ENCODE measurements at regions not wholly inside any gene's neighbourhood (a gene's known extent, or its start where the extent isn't known, plus 50 kb on each side); places are given as distances from the start of the nearest gene placed in this dataset.
"Not testable (repeated sequence)": the region's sequence is repeated elsewhere in the genome, so short reads cannot be mapped to it uniquely, and the experiment has no call there.

DNA sequence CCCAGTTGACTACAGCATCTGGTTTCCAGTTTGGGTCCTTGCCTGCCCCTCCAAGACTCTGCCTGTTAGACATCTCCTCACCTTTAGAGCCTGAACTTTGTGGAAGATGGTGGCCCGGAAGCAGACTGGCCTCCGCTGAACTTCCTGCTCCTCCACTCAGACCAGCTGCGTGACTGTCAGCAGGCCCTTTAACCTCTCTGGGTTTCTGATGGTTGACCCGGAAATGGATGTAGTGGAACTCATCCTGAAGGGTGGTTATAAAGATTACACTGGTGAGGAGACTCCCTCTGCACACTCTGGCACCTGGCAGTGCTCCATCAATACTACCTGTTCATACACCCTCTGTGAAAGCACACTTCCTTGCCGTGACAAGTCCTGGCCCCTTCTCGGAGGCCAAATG, 151.9 kb upstream of the TLE3 start:
- no peak for DNase-seq (ENCODE audit: low read depth)

DNA sequence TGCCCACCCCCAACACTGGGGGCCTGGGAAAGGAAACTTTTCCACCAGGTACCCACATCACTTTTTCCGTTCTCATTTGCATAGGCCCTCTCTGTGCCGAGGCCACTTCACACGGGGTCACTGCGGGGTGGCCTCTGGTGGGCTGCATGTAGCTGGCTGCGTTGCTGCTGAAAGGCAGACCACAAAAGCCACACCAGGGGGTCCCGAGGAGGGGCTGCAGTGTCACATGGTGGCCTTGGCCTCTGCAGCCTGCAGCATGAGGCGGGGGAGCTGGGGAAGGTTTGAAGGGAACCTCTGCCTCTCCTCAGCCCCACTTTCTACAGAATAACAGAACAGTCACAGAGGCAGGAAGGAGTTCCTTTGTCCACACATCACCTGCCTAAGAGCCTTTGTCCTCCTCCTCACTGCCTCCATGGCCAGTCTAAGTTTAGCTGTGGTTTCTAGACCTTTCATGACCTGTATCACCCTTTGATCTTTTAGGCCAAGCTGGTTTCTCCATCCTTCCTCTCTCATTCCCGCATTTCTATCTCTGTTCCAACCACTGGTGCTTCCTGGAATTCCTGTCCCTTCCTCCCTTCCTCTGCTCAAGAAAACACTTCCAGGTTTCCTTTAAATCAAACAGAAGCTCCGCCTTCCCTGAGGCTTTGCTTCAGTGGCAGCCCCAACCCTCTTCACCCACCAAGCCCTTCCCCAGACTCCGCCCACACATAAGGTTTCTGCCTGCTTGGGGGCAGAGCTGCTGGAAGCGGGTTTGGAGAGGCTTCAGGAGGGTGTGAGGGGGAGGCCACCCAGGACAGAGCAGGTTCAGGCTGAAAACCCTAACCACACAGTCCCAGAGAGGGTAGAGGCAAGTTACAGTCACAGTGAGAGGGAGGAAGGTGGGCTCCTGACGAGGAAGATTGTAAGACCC, 150.7 kb upstream of the TLE3 start:
- no peak for DNase-seq (ENCODE audit: low read depth)

DNA sequence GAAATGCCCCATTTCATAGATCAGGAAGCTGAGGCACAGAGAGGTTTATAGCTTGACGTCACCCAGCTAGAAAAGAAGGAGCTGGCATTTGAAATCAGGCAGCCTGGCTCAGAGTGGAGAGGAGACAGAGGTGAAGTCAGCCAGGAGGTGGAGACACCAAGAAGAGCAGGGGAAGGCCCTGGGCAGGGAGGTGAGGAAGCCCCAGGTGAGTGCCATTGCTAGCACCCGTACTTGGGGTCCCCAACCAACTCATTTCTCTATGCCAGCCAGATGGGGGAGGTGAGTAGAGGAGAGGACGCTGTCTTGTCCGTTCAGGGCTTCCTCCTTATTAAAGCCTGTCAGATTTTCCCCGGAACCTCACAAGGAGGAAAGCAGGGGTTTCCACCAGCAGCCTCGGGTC, 149.6 kb upstream of the TLE3 start:
- no peak for DNase-seq (ENCODE audit: low read depth)

DNA sequence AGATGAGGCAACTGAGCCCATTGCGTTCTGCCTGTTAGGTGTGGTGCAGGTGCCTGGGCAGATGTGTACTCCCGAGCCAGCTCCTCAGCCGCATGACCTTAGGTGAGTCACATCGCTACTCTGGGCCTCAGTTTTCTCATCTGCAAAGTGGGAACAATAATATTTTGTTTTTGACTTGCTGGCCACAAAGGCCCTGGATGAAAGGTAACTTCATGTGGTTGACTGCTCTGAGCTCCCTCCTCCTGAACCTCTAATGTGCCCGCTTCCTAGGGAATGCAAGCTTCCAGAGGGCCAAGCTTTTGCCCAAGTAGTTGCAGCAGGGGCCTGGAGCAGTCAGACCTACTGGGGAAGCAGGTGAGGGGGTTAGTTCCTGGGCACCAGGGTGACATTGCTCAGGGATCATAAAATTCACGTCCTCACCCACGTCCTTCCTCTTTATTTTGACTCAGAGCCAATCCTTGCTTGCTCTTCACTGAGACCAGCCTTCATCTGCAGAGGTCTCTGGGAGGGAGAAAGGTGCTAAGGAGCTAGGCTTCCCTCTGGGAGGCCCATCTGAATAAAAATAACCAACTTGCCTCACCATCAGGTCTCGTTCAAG, 149.0 kb upstream of the TLE3 start:
- no peak for DNase-seq (ENCODE audit: low read depth)

DNA sequence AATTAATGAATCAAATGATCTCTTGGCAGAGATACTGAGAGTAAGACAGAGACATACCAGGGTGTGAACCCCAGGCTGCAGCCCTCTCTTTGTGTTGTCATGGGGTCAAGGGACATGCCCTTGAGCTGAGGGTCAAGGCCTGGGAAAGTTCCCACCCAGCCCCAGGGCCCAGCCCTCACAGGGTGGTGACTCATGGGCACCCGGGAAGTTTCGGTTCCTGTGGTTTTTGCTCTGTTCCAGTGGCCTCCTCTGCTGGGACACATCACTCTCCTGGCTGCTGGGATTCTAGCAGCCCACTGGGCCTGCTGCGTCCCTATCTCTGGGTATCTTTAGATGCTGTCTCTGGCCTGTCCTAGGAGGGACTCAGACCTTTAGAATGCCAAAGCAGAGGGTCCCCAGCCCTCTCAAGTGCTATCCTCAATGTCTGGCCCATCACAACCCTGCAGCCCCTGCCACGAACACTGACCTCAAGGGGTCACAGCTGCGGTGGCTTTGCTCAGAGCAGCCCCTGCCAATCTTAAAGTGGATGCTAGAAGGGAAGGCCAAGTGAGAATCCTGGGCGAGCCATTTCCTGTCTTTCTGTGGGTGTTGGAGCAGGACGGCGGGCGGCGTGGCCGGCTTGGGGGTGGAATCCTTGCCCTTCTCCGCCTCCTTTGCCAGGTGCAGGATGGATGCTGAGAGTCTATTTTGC, 148.4 kb upstream of the TLE3 start:
- peak; percentile 79 for DNase-seq (ENCODE audit: low read depth)

DNA sequence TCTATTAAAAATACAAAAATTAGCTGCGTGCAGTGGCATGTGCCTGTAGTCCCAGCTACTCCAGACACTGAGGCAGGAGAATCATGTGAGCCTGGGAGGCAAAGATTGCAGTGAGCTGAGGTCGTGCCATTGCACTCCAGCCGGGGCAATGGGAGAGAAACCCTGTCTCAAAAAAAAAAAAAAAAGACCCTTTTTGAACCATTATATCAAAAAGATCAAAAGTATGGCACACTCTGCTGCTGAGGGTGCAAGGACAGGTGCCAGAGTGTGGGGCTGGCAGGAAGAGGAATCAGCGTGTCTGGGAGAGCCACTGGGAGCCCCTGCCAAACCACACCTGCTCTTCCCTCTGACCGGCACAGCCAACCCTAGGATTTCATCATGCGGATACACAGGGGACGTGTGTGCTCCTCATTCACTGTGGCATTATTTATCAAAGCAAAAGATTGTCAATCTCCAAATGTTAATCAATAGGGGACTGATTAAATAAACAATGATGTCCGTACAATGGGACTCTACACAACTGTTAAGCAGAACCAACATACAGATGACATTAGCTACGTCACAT, 147.3 kb upstream of the TLE3 start:
- no peak for DNase-seq (ENCODE audit: low read depth)

DNA sequence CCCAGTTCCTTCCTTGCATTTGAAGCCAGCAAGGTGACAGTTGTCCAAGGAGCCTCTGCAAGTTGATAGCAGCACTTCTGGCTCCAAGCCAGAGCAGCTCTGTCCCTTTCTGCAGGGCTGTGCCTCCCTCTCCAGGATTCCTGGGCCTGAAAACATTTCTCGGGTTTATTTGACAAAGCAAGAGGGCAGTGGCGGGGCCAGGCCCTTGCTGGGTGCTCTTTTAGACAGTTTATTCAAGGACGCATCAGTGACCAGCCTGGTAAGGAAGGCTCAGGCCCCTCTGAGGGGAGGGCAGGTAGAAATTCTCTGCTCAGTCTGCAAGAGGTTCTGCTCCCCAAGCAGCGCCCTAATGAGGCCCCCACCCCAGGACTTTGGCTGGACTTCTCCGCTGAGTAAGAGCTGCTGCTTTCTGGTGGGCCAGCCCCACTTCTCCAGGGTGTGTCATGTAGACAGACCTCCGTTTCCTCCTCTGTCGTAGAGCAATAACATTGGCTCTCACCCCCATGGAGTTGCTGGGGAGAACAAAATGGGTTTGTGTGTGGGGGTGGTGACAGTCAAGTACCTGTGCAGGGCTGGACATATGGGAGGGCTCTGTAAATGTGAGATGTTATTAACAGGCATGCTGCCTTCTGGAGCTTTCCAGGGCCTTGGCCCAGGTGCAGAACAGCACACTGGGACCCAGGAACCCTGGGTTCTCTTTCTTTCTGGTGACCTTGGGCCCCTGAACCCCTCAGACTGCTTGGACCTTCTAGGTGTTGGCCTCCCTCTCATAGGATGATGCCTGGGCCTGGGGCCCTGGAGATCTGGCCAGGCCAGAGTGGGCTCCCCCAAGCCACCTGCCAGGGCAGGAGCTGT, 146.2 kb upstream of the TLE3 start:
- no peak for DNase-seq (ENCODE audit: low read depth)

DNA sequence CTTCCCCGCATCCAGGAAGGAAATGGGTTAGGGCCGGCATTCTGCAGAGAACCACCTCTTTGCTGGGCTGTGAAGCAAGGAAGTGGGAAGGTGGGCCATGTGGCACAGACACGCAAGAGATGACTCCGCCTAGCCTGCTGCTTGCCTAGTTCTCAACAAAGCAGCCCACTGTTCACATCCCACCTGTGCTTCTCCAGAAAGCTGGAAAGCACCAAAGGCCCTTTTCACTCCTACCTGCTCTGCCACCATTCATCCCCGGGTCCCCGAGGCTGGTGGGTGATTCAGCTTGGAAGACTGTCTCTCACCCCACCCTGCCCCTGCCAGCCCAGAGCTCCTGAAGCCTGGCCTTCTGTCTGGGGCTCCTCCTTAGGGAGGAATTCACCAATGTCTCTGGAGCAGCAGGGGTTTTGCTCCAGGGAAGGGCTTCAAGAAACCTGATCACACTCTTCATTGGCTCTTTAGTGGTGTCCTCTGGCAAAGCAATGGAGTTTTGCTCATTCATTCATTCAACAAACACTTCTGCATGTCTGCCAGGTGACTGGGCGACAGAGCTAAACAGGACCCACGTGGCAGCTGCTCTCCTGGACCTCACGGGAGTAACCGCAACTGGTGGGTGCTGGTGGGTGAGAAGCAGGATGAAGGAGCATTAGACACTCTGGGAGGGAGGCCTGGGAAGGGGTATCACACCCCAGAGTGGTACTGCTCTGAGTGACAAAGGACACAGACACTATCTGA, 145.4 kb upstream of the TLE3 start:
- DNase-seq (ENCODE audit: low read depth): no peak

DNA sequence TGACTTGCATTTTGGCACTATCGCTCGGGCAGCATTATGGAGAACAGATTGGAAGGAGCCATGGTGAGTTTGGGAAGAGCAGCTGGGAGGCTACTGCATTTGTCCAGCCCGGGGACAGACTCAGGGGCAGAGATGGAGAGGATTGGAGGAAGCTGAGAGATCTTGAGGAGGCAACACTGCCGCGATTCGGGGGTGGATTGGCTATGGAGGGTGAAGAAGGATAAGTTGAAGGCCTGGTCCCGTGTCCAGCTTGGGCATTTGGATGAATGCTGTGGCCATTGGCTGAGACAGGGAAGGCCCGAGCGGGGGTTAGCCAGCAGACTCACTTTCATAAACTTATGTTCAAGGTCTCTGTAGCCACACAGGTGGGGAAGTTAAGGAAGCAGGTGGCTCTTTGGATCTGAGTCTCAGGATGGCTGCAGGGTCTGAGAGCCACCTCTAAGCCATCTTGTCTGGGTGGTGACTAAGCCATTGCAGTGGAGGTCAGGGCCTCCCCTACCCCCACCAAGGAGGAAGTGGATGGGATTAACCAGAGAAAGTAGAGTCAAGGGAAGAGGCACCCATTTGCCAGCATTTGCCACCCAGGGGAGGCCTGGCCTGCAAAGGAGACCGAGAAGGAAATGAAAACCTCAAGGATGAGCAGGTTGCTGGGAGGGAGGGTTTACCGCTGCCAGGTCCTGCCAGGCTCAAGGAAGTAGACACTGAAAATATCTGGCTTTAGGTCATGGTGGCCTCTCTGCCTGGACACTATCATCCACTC, 144.0 kb upstream of the TLE3 start:
- DNase-seq (ENCODE audit: low read depth): no peak

DNA sequence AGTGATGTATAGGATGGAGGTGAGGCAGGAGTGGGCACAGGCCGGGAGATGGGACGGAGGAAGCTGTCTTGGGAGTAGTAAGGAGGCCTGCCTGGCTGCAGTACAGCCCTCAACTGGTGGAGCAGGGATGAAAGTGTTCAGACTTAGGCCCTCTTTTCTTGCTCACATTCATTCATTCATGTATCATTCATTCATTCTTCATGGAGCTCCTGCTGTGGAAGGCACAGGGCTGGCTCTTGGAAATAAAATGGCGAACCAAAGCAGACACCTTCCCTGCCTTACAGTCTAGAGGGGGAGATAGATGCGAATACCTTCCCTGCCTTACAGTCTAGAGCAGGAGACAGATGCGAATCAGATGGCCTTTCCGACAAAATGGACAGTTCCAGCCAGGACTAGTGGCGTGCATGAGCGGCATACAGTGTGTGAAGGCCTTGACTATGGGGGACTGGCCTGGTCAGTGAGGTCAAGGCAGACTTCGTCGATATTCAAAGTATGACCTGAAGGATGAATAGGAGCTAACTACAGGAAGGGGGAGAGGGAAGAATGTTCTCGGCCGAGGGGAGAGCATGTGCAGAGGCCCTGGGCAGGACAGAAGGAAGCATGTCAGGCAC, 143.2 kb upstream of the TLE3 start:
- no peak for DNase-seq (ENCODE audit: low read depth)

DNA sequence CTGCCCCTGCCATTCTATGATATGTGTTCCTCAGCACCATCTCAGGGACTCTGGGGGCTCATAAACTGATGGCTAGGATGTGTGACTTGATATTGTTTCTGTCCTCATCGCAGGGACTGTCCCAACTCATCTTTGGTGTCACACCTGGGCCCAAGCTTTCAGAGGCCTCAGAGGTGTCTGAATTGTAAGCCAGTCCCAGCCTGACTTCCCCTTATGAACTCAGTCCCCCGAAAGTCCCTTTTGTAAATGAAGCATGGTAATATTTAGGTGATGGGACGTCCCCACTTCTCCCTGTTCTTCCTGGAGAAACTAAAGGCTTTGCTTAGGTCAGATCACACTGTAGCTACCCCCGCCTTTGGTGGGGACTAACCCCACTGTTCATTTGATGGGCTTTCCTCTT, 142.4 kb upstream of the TLE3 start:
- no peak for DNase-seq (ENCODE audit: low read depth)

DNA sequence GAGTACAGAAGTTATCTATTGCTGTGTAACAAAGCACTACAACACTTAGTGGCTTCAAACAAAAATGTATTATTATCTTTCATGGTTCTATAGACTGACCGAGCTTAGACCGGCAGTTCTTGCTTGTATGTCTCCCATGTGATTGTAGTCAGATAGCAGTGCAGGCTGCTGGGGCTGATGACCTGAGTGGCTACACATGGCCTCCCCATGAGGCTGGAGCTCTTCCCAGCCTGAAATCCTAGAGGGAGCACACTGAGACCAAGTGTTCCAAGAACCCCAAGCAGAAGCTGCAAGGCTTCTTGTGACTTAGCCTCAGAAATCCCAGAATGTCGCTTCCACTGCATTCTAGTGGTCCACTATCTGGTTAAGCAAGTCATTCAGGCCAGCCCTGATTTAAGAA, 141.2 kb upstream of the TLE3 start:
- no peak for DNase-seq (ENCODE audit: low read depth)

DNA sequence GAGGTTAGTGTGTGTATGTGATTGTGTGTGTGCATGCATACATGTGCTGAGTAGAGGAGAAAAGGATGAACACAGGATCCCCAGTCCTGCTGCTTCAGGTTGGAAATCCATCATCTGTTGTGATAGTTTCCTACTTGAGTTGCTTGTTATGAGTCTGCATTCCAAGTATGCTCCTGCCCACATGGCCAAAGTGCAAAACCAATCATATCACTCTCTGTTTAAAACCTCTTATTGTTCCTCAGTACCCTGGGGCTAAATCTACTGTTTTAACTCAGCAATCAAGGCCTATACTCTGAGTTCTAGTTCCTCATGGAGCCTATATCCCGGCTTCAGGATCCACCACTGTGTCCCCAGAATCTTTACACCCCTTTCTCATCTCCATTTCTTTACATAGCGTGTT, 139.9 kb upstream of the TLE3 start:
- DNase-seq (ENCODE audit: low read depth): no peak

DNA sequence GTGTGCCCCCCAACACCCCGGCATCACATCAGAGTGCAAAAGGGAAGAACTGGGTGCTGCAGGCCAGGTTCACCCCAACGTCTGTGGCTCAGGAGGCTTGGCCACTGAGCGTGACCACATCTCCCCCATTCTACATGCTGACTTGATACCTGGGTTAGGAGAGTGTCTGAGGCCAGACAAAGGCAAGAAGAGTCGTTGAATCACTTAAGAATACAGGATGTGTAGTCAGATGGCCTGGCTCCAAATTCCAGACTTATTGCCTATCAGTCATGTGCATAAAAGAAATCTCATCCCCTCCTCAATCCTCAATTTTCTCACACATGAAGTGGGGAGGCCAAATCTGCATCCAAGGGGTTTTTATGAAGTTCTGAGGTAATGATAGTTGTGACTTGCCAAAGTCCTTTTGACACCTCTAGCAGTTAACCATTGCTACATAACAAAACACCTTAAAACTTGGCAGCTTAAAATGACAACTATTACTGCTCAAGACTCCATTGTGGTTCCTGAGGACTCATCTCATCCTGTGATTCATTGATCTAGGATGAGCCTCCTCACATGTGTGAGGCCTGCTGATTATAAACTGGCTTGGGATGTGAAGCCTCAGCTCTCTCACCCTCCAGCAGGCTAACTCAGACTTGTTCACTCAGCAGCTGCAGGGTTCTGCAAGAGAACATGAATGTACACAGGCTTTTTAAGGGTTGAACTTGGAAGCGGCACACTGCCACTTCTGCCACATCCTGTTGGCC, 138.8 kb upstream of the TLE3 start:
- DNase-seq (ENCODE audit: low read depth): peak; percentile 68

DNA sequence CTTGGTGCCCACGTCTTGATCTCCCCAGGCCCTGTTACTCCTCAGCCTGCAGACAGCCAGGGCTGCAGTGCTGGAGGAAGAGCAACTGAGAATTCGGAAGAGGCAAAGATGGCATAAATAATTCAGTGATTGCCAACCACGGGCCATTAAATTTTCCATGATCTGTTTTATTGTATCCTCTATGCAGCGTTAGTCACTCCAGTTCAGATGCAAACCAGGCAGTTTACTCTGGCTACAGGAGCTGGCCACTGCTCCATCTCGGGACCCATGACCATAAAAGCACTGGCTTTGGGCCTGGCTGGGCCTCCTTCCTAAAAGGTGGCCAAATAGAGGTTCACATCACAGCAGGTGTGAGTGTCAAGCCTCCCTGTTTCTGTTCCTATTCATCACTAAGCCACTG, 137.6 kb upstream of the TLE3 start:
- DNase-seq (ENCODE audit: low read depth): no peak

DNA sequence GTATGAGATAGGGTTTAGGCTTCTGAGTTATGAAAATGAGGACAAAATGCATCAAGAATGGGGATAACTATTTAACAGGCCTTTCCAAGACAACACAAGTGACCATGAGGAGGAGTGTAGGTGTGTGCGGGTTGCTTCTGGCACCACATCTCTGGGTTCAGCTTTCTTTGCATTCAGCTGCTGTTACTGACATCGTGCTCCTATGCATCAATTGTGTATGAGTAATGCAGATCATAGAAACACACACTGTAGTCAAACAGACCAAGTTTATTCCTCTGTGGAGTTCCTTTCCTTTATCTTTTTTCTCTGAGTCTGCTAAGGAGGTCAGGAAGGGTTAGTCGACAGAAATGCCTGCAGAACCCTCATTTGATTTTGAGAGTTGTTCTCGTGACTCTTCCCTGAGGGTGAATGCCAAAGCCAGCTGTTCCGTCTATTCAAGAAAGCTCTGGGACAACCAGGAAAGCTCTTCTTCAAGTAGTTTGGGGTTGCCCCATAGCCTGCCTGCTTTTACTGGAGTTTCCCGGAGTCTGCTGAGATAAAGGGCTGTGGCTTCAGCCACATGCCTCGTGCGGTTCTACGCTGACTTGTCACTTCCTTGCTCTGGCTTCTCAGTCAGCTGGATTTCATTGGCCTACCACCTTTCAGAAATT, 136.7 kb upstream of the TLE3 start:
- peak; percentile 76 for DNase-seq (ENCODE audit: low read depth)

DNA sequence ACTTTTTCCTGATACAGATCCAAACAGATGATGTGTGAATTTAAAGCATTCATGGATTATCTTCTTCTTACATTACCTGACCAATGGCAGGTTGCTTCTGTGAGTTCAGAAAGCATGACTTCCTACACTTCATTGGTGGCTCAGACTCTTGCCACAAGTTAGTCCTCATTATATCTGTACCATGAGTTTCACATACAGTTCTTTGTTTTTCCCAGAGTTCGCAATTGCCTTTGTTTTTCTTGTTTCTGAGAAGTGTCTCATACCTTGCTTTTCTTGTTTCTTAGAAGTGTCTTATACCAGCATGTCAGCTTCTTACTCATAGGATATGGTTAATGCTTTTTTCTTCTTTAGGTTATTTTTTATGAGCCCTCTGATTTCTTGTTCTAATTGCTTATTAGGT, 133.8 kb upstream of the TLE3 start:
- DNase-seq (ENCODE audit: low read depth): no peak

DNA sequence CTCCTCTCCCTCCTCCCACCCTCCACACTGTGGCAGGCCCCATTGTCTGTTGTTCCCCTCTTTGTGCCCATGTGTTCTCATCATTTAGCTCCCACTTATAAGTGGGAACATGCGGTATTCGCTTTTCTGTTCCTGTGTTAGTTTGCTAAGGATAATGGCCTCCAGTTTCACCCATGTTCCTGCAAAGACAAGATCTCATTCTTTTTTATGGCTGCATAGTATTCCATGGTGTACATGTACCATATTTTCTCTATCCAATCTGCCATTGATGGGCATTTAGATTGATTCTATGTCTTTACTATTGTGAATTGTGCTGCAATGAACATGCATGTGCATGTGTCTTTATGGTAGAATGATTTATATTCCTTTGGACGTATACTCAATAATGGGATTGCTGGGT, 130.2 kb upstream of the TLE3 start:
- DNase-seq (ENCODE audit: low read depth): not testable (repeated sequence)

DNA sequence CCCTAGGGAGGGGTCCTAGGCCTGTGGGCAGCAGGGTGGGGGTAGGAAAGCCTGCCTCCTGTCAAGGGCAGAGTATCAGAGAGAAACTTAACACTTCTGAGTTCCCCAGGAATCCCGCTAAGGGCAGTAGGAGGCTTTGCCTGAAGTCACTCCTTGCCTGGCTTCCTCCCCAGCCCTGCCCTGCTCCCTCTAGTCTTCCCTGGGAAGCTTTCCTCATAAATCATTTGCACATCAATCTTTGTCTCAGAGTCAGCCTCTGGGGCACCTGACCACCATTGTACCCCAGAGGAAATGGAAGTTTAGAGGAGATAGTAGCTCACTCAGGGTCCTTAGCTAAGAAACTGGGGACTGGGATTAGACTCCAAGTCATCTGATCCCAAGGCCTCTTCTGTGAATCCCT, 129.4 kb upstream of the TLE3 start:
- DNase-seq (ENCODE audit: low read depth): no peak

Measured in Daoy (cell line).